HG02852 (cell line): ENCODE measurements at regions not wholly inside any gene's neighbourhood (a gene's known extent, or its start where the extent isn't known, plus 50 kb on each side); places are given as distances from the start of the nearest gene placed in this dataset.
"Not testable (repeated sequence)": the region's sequence is repeated elsewhere in the genome, so short reads cannot be mapped to it uniquely, and the experiment has no call there.

ENCODE experiments used
- ATAC-seq: cut with Tn5 transposase; IDR thresholded peaks from one replicate; pipeline ENCODE4 v1.9.1; 2021; ENCODE audit warnings: mild to moderate bottlenecking, moderate library complexity; ENCODE audit not compliant: unreplicated experiment

DNA sequence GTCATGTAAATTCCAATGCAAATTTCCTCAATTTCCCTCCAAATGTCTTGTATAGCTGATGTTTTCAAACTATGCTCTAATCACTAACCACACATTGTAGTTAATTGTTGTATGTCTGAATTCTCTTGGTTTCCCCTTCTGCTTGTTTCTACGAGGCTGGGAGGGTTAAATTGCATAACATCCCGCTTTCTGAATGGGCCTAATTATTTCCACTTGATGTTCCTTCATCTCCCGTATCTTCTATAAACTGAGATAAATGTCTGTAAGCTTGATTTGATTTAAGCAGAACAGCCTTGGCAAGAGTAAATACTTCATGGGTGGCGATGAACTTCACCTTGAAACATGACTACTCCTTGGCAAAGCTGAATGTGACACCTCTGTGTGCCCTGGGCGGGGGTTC, 72.2 kb downstream of the SERINC2 start:
- no peak for ATAC-seq

DNA sequence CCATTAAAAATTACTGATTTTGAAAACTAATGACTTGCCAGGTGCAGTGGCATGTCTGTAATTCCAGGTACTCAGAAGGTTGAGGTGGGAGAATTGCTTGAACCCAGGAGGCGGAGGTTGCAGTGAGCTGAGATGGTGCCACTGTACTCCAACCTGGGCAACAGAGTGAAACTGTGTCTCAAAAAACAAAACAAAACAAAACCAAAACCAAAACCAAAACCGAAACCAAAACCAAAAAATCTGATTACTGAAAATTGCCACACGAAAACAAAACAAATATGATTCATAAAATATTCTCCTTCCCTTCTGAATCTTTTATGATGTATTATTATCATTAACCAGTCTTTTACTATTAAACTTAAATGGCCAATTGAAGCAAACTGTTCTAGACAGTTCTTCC, 74.1 kb downstream of the SERINC2 start:
- ATAC-seq, result no peak

DNA sequence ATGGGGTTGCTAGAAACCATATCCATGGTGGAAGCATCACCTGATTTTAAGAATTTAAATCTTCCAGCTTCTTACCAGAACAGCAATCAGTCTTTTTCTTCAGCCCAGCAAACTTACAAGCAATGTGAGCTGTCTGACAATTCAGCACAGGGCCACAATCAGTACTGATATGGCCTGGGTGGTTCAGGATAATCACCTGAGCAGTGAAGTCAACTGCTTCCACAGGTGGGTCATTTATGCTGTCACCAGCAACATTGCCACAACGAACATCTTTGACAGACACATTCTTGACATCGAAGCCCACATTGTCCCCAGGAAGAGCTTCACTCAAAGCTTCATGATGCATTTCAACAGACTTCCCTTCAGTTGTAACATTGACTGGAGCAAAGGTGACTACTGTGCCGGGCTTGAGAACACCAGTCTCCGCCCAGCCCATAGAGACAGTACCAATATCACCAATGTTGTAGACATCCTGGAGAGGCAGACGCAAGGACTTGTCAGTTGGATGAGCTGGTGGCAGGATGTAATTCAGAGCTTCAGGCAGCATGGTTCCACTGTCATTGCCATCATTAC, 74.8 kb downstream of the SERINC2 start:
- ATAC-seq, result no peak

DNA sequence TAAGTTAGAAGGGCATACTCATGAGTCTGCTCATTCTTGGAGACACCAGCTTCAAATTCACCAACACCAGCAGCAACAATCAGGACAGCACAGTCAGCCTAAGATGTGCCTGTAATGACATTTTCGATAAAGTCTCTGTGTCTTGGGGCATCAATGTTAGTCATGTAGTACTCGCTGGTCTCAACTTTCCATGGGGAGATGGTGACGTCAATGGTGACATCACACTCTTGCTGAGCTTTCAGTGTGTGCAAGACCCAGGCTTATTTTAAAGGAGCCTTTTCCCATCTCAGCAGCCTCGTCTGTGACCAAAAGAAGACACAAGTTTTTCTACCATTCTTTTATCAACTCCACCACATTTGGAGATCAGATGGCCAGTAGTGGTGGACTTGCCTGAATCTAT, 75.5 kb downstream of the SERINC2 start:
- ATAC-seq, result no peak

DNA sequence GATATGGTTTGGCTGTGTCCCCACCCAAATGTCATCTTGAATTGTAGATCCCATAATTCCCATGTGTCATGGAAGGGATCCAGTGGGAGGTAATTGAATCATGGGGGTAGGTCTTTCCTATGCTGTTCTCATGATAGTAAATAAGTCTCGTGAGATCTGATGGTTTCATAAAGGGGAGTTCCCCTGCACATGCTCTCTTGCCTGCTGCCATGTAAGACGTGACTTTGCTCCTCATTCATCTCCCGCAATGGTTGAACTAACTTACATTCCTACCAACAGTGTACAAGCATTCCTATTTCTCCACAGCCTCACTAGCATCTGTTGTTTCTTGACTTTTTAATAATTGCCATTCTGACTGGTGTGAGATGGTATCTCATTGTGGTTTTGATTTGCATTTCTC, 76.6 kb downstream of the SERINC2 start:
- not testable (repeated sequence) for ATAC-seq

DNA sequence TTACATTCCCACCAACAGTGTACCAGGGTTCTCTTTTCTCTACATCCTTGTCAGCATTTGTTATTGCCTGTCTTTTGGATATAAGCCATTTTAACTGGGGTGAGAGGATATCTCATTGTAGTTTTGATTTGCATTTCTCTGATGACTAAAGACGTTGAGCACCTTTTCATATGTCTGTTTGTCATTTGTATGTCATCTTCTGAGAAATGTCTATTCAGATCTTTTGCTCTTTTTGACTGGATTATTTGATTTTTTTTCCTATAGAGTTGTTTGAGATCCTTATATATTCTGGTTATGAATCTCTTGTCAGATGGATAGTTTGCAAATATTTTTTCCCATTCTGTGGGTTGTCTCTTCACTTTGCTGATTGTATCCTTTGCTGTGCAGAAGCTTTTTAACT, 77.6 kb downstream of the SERINC2 start:
- not testable (repeated sequence) for ATAC-seq

DNA sequence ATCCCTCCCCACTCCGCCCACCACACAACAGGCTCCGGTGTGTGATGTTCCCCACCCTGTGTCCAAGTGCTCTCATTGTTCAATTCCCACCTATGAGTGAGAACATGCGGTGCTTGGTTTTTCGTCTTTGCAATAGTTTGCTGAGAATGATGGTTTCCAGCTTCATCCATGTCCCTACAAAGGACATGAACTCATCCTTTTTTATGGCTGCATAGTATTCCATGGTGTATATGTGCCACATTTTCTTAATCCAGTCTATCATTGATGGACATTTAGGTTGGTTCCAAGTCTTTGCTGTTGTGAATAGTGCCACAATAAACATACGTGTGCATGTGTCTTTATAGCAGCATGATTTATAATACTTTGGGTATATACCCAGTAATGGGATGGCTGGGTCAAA, 81.0 kb upstream of the TINAGL1 start:
- not testable (repeated sequence) for ATAC-seq

DNA sequence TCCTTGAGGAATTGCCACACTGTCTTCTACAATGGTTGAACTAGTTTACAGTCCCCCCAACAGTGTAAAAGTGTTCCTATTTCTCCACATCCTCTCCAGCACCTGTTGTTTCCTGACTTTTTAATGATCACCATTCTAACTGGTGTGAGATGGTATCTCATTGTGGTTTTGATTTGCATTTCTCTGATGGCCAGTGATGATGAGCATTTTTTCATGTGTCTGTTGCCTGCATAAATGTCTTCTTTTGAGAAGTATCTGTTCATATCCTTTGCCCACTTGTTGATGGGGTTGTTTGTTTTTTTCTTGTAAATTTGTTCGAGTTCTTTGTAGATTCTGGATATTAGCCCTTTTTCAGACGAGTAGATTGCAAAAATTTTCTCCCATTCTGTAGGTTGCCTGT, 80.5 kb upstream of the TINAGL1 start:
- ATAC-seq, result not testable (repeated sequence)

DNA sequence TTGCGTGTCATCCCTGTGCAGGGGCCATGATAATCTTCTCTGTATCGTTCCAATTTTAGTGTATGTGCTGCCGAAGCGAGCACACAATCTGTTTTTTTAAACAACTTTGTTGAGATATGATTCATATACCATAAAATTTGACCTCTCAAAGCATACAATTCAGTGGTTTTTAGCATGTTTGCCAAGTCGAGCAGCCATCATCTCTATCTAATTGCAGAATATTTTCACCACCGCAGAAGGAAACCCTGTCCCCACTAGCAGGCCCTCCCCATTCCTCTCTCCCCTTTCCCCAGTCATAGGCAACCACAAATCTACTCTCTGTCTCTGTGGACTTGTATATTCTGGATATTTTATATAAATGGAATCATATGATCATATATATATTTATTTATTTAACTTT, 78.7 kb upstream of the TINAGL1 start:
- ATAC-seq, result no peak

DNA sequence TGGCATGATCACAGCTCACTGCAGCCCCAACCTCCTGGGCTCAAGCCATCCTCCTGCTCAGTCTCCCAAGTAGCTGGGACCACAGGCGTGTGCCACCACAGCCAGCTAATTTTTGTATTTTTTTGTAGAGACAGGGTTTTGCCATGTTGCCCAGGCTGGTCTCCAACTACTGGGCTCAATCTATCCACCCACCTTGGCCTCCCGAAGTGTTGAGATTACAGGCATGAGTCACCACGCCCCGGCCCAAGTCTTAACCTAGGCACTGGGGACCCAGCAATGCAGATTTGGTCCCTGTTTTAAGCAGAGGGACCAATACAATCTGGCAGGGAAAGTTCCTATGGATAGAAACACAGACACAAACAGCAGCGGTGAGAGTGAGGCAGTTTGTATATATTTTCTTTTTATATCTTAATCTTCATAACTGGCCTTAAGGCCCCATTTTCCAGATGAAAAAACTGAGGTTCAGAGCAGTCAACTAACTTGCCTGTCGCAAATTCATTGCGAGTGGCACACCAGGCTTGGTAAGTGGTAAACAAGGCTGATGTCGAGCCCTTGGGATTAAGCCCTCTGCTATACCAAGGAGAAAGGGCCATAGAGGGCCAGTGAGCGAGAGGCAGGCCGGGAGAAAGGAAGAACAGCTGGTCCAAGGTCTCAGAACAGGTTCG, 77.8 kb upstream of the TINAGL1 start:
- no peak for ATAC-seq

DNA sequence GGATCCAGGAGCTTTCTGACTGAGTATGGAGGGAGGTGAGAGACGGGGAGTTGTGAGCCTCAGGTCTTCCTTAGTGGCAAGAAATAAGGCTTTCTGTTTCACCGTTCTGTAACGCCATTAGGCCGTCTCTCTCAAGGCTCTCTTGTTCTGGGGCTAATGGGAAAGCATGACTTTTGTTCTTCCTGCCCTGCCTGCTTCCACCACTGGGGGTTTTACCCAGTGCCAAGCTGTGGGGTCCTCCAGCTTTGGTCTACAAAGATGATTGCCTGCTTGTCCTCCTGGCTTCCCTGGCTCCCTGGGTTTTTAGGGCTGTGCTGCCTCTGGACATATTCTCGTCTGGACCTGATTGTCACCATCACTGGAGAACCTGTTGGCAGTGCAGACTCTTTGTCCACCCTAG, 74.8 kb upstream of the TINAGL1 start:
- ATAC-seq, result no peak

DNA sequence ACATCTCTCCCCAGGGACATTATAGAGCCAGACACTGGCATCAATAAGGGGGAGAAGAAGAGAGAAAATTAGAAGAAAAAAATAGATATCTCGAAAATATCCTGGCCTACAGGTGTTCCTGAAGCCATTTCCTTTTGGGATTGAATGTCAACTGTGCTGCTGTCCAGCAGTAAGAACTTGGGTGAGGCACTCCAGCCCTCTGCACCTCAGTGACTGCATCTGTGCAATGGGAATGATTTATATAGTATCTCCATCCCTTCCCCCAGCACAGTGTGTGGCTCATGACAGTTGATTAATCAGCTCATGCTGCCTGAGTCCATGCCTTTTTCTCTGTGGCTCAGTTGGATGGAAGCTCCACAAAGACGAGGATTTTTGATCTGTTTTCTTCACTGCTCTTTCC, 74.1 kb upstream of the TINAGL1 start:
- no peak for ATAC-seq

DNA sequence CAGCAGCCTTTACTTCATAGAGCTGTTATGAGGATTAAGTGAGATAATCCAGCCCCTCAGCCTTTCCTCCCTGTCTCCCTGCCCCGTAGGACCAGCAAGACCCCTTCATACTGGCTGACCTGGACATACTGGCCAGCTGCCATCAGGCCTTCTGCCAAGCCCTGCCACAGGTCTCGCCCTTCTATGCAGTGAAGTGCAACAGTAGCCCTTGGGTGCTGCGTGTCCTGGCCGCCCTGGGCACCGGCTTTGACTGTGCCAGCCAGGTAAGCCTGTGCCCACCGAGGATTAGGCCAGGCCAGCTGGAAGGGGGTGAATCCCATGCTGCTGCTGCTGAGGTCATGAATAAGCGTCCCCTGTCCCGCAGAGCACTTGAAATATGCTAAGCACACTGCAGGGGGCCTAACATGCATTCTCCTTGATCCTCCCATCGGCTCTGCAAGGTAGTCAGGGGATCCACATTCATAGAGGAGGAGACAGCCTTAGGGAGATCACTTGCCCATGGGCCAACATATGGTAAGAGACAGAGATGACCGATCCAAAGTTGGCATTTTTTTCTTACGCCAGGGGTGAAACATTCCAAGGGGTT, 73.3 kb upstream of the TINAGL1 start:
- ATAC-seq, result no peak

DNA sequence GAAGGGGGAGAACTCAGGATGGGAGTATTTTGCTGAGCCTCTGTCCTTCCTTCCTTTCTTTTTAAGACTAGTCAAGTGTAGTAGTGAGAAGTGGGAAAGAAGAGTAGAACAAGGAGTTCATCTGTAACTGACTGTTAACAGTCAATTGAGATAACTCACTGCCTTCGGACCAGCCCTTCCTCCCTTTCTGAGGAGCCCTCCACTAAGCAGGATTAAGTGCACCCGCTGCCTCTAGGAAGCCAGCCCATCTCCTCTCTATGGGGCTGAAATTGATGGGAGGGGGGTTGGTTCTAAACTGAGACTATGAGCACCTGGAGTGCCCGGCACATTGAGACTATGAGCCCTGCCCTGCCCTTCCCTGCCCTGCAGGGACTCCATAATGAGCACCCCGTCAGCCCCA, 72.7 kb upstream of the TINAGL1 start:
- ATAC-seq, result no peak

DNA sequence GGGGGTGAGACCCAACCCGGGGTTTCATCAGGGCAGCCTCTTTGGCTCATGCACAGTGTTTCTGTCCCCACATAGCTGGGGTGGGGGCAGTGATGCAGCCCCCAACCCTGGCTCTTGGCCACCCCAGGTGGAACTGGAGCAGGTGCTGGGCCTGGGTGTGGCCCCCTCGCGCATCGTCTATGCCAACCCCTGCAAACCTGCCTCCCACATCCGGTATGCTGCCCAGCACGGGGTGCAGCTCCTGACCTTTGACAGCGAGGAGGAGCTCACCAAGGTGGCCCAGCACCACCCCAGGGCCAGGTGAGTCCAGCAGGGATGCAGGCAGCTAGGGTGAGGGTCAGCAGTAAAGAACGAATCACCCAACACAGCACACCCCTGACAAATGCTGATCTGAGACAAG, 72.3 kb upstream of the TINAGL1 start:
- ATAC-seq, result no peak

DNA sequence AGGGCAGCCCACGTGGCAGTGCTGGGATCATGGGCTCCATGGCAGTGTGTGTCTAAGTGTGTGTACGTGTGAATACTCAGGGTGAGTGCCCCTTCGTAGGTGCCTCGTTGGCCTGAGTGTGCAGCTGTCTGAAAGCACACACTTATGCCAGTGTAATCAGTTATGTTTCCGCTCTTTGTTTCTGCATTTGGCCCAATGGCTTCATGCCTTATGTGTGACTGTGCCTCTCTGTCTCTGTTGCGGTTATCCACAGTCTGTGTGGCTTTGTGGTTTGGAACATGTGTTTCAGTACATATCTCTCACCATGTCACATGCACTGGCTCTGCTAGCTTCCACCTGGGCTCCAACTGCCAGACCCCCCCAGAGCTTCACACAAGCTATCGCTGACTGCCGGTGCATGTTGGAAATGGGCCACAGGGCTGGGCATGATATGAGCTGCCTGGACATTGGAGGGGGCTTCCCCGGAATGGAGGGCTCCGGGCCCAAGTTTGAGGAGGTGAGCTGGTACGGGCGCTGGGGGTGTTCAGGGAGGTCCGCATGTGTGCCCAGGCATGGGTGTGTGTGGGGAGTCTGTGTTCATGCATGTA, 70.3 kb upstream of the TINAGL1 start:
- ATAC-seq, result peak; percentile 40

DNA sequence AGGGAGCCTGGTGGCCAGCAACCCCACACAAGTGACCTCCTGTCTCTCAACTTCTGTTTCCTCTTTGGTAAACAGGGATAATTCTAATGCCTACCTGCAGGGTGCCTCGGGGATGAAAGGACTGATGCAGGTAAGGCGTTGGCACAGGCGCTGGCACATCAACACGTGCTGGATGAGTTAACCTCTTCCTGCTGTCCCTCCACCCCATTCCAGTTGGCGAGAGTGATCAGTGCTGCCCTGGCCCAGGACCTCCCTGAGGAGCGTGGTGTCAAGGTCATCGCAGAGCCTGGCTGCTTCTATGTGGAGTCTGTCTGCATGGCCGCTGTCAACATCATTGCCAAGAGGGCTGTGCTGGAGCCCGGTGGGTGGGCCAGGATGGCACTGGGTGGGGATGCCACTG, 69.1 kb upstream of the TINAGL1 start:
- ATAC-seq, result no peak

DNA sequence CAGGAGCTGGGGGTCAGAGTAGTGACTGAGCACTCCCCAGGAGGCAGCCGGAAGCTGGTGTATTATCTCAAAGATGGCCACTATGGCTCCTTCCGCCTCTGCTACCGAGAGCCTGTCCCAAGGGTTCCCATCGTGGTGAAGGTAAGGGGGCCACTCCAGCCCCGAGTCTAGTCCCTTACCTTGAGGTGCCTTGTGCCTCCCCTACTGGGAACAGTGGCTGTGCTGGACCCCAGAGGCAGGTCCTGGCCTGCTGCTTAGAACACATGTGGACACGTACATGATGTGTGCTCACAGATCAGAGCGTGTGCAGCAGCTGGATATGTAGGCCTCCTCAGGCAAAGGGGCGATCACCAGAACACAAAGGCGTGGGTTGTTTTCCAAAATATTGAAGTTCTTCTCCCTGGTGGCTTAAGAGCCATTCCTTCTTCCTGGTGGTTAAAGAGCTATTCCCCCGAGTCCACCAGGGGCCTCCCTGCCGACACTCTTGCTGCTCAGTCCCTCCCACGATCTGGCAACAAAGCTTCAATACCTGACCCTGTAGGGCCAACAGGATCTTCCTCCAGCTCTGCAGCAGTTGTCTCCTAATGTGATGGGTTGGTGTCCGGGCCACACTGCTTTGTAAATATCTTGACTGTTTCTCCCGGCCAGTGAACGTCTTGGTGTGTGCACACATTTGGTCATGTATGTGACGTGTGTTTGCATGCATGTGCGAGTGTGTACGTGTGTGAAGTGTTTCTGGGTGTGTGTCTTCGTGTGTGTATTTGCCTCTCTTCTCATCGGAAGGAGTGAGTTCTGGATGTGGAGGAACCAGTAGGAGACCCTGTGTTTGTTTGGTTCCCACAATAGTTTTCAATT, 68.4 kb upstream of the TINAGL1 start:
- no peak for ATAC-seq

DNA sequence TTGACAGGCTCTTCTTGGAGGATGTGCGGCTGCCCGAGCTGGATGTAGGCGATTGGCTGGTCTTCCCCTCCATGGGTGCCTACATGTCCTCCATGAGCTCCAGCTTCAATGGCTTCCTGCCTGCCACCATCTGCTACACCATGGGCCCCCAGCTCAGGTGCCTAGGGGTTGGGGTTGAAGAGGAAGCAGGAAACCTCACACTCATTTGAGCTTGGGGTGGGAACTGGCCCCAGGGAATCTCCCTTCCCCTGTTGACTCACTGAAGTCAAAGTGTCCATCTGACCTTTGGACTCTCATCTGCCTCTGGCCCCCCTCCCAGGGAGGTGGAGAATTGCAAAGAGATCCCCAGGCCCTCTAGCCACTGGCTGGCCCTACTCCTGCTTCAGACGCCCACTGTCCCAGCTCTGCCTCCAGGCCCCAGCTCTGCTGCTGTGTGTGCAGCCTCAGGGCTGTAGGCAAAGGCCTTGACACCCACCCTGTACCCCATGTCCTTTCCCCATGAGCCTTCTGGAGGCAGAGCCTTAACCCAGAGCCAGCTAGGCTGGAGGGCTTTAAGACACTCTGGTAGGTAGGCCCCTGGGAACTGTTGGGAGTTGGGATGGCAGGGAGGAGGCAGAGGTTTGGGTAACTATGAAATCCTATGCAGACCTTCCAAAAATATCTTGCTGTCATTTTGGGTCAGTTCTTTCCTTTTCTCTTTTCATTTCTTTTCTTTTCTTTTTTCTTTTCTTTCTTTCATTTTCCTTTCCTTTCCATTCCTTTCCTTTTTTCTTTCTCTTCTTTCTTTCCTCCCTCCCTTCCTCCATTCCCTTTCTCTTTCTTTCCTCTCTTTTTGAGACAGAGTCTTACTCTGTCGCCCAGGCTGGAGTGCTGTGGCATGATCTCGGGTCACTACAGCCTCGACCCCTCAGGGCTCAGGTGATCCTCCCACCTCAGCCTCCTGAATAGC, 66.9 kb upstream of the TINAGL1 start:
- ATAC-seq, result no peak

DNA sequence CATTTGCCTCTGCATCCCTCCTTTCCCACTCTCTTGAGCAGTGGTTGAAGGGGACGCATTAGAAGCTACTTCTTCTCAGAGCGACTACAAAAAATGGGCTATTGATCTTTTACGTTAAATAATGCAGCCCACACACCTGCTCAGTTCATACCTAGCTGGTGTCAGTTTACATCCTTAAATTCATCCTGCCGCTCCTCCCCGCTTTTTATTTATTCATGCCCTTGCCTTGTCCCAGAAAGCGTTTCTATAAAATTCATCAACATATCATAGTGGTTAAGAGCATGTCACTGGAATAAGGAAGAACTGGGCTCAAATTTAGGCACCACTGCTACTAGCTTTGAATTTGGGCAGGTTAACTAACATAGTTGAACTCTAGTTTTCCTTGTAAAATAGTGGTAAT, 66.0 kb upstream of the TINAGL1 start:
- ATAC-seq, result no peak
